GM21381 (cell line): ENCODE measurements at regions not wholly inside any gene's neighbourhood (a gene's known extent, or its start where the extent isn't known, plus 50 kb on each side); places are given as distances from the start of the nearest gene placed in this dataset.

Source experiments
- ATAC-seq: cut with Tn5 transposase; IDR thresholded peaks from one replicate; pipeline ENCODE4 v1.9.1; 2021; ENCODE audit warnings: mild to moderate bottlenecking, moderate library complexity; ENCODE audit not compliant: unreplicated experiment

DNA sequence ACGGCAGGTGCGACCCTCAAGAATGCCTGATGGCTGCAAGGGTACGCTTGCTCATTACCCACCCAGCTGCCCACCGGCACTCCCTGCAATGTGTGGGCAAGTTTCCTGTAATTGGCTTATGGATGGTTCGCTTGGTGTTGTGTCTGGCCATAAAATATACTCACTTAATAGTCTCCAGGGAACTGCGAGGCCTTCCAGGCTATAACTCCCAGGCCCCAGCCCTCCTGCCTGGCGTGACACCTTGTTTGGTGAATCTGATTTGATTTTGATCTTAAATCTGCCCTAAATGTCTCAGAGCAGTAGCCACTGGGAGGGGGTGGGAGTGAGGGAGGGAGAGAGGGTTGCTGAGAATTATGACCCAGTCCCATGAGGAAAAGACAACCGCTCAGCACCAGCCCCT lies 572.2 kb downstream of the BUD13 start:
- no peak for ATAC-seq

DNA sequence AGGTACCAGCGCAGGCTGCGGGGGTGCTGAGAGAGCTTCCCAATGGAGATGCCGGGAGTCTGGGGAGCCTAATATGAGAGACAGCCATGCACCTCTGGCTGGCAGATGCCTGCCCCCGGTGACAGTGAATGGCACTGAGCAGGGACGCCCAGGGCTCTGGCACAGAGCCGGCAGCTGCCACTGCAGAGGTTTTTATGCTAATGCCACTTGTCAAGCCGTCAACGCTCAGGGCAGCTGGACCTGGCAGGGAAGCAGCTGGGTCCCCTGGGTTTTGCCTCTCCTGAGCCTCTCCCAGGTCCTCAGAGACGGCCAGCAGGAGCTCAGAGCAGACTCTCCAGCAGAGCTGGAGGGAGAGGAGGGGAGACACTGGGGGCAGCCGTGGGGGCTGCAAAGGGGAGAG lies 573.6 kb downstream of the BUD13 start:
- ATAC-seq = no peak

DNA sequence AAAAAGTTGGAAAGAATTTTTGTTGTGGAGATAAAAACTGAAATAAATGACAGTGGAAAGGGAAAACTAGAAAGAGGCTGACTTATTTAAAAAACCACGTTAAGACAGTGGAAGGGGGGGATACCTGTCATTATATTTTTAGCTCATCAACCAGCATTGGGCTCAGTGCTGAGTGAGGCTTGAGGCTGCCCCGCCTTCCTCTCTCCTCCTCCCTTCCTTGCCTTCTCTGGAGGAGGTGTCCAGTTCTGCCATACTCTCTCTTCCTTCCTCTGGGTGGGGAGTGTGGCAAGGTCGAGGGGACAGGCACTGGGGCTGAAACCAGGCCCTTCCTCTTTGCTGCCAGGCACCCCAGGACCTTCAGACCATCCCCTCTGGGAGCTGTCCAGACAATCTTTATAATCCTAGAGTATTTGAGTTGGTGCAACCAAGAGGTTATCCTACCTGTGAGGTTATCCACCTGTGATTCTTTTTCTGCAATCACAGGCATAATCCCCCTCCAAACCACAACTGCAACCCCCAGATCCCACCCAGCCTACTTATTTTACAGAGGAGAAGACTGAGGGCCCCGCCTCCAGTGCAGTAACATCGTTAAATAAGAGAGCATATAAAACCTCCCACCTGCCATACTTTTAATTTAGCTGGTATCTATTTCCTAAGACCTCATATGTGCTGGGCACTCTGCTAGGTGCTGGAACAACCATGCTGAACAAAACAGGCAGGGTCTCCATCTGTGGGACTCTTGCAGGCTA lies 578.5 kb downstream of the BUD13 start:
- ATAC-seq = no peak

- no peak for ATAC-seq
Observed at GRCh38 chr11:116193321-116194131, 579.3 kb downstream of the BUD13 start.

GRCh38 chr11:116192509-116193210 lies 580.1 kb downstream of the BUD13 start:
- ATAC-seq = no peak

GRCh38 chr11:116190861-116191260 lies 581.9 kb downstream of the BUD13 start:
- no peak for ATAC-seq

GRCh38 chr11:116189408-116190170 lies 583.2 kb downstream of the BUD13 start:
- no peak for ATAC-seq

DNA sequence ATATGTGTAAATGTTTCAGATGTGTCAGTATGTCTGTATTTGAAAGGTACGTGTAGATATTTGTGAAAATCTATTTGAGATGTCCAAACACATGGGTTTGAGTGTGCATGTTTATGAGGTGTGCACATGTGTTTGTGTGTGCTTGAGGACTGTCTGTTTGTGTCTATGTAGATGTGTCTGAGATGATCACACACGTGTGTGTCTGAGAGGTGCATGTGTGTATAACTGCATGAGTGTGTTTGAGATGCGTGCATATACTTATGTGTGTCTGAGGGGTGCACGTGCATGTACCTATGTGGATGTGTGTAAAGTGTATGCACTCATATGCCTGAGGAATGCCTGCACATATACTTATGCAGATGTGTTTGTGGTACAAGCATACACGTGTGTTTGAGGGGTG lies 584.4 kb downstream of the BUD13 start:
- no peak for ATAC-seq

GRCh38 chr11:116187026-116187425 lies 585.8 kb downstream of the BUD13 start:
- ATAC-seq = no peak

DNA sequence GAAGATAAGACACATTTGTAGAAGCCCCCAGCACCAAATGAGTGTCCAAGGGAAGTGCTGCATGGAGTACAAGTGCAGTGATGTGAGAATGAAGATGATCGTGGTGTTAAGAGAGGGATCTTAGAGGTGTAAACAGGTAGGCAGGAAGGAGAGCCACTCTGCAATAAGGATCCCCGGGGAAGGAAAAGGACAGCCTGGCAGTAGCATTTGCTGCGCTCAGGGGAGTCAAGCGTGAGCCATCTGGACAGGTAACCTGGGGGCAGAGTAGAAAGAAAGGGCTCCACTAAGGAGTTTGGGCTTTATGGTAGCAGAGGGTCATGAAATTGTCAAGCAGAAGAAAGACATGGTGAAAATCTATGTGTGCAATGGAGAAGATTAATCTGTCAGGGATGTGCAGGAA lies 587.2 kb downstream of the BUD13 start:
- ATAC-seq = no peak

- ATAC-seq = no peak
Observed at GRCh38 chr11:116184763-116185162, 588.0 kb downstream of the BUD13 start.

DNA sequence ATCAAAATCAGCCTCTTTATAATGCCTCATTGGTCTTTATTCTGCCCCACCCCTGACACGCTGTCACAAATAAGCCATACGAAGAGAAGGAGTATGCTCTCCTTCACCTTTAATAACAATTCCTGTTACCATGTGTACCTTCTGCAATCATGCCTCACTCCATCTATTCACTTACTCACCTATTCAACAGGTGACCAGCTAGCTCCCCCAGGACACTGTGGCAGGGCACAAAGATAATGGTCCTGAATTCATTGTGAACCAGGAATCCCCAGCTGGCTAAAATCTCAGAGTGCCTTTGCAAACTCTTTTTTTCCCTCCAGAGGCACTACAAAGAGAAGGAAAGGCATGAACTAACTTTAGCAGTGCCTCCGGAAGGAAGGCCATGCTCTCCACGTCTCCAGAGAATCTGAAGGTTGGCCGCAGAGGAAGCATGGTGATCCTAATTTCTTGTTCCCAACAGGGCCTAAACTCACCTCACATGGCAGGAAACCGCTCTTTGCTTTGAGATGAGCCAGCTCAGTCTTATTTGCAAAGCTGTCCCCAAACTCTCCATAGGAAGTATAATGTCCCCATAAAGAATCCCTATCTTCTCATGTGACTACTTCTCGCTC lies 590.3 kb downstream of the BUD13 start:
- no peak for ATAC-seq

- no peak for ATAC-seq
Observed at GRCh38 chr11:116180806-116181600, 591.8 kb downstream of the BUD13 start.

- no peak for ATAC-seq
Observed at GRCh38 chr11:116179401-116179800, 593.4 kb downstream of the BUD13 start.

GRCh38 chr11:116177521-116178210 lies 595.1 kb downstream of the BUD13 start:
- no peak for ATAC-seq

DNA sequence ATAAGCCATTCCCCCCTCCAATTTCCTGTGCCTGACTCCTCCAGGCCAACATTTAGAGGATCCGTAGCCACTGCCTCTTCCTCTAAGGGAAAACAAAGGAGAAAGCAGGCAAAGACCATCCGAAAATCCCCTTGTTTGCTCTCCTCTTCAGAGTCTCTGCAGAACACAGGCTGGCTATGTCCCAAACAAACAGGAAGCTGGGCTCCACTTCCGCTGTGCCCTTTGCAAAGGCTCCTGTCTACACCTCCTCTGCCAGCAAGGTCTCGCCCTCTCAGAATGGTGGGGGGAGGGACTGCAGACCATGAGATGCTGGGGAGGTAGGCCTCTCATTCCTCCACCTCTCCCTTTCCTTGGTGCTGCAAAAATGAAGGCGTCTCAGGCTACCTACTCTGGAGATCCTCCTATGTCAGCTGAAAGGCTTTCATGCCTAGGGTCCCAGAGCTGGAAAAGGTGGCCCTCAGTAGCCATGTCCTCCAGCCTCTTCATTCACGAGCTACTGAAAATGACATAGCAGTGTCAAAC lies 596.2 kb downstream of the BUD13 start:
- no peak for ATAC-seq

GRCh38 chr11:116175707-116176106 lies 597.1 kb downstream of the BUD13 start:
- no peak for ATAC-seq

DNA sequence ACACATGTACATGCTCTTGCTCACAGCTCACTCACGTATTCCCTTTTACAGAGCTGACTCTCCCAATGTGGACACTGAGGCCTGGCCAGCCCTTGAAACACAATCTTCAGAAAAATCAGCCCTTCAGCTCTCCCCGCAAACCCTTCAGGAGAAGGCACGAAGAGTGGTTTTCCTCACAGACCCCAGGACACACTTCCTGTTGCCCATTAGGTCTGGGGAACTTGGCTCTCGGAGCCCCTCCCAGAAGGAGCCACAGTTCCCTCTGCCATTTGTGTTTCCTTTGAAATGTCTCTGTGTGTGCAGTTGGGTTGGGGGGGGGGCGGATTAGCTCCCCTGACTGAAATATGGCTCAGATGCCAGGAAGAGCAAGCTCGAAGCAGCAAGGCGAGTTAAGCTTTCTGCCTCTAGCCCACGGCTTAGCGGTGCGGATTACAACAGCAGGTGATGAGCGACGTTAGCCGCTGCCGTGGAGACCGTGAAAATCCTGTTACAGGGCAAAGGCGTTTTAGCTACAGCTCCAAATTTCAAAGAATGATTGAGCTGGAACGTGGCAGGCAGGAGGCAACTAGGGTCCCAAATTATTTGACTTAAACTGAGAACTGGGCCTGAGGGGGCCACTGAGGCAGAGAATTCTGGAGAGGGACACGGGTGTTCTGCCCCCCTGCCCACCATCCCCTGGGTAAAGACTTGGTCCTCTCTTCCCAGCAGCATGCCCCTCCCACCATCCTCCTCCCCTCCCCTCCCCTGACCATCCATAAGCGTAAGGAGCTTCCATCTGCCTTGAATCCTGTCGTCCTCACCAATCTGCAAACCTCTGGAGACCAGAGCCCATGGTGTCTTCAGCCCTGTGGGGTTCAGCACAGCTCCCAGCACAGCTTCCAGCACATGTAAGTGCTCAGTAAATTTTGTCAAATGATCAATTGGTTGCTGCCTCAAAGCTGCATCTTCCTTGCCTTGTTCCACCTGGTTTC lies 598.6 kb downstream of the BUD13 start:
- ATAC-seq = no peak
